Hindlimb muscle (tissue), 1 donor: ENCODE measurements at regions not wholly inside any gene's neighbourhood (a gene's known extent, or its start where the extent isn't known, plus 50 kb on each side); places are given as distances from the start of the nearest gene placed in this dataset.

Experiments
- DNase-seq: peaks from one replicate; pipeline ENCODE4 v3.0.0-alpha.2; 2013

DNA sequence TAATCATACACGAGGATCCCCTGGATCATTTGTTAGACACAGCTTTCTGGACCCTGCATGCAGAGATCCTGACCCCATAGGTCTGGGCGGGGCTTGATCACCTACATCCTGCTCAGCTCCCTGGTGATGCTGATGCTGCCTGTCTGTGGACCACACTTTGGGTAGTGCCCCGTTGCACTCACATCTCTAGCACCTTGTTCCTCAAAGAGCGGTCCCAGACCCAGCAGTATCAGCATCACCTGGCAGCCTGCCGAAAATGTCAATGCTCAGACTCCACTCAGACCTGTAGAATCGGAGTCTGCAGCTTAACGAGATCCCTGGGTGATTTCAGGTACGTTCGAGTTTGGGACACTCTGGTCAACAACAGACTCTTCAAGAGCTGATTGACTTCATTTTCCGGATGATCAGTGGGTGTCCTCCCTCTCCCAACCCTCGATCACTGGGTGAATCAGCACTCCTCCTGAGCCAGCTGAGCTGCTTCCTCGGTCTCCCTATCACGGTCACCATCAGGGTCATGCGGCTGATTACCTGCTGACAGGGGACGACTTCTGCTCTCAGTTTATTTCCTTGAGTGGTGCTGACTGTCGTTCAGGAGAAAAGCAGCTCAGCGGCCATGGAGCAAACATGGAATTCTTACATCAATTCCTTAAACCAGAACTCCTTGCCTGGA, 150.6 kb upstream of the RAB12 start:
- DNase-seq: no peak

DNA sequence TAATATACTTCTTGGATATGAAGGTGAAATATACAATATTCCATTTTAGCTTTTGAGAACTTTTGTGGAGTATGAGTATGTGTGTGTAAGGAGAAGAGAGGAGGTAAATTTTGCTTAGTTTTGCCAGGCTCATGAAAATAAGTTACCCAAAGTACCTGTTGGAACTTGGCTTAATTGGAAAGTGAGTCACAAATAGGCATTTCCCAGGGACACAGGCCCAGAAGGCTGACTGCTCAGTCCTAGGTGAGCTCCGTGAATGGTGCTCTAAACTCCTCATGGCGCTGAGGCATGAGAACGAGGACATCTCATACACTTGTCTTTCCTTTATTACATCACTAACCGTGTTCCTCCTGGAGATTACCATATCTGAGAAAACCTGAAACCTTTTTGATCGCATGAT, 148.5 kb upstream of the RAB12 start:
- DNase-seq: no peak

DNA sequence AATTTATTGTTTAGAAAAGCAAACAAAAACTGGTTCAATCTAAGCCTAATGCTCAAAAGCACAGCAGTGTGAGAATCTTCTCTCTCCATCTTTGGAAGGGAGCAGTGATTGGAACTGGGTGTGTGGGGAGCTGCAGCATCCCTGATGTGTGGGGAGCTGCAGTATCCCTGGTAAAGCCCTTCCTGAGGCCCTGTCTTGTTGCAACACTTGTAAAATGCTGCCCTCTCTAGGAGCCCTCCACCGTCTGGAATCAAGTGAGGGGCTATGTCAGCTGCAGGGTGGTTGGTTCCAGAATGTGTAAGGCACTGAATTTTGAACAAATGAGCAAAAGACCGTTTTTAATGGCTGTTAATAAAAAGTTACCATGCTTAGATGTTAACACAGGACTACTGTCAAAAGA, 147.7 kb upstream of the RAB12 start:
- no peak for DNase-seq

DNA sequence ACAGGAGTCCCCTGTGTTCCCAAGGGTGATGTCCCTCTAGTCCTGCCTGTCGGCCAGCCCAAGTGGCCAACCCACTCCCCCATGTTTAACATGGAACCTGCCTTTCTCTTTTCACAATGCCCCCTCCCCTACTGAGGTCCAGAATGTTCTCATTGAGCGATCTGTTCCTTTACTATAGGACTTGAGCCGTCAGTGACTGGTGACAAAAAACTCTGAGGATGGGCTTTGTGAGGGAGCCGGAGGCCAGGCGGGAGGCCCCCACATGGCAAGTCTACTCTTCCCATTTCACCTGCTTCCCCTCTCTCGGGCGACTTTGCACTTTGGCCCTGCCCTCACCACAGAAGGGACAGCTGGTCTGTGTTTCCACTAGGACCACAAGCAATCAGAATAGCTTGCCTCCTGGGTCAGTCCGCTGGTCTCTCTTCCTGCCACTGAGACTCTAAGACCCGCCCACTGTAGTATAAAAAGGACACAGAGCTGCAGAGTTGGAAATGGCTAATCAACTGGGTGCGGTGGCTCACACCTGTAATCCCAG, 146.5 kb upstream of the RAB12 start:
- DNase-seq: no peak

DNA sequence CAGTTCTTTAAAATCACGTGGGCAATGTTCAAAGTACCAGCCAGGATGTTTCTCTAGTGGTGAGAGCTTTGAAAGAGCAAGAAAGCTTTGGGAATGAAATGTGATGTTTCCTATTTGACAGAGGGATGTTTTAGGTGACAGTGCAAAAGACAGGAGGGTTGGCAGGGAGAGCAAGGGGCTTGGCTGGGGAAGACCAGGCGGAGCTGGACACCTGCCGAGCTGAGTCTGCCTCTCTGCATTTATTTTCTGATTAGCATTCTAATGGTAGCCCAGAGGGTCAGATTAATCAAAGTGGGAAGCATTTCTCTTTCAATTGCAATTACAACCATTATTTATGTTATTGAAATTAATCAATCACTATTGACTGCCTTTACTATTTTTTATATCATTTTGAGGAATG, 145.4 kb upstream of the RAB12 start:
- no peak for DNase-seq

DNA sequence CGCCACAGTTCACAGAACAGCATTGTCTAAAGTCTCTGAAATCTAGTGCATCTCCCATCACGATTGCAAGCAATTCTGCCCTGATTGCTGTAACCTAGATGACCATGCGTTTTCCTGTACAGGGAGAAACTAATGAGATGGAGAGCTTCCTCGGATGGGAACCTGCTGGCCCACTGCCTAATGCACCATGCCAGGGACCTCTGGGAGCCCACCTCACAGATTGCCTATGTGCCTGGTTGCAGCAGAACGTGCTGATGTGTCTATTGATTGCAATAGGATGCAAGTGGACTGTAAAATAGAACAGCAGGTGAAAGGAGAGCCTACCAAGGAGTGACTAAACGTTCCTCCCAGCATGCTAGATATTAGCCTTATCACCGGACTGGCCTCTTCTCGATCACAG, 141.0 kb upstream of the RAB12 start:
- no peak for DNase-seq

DNA sequence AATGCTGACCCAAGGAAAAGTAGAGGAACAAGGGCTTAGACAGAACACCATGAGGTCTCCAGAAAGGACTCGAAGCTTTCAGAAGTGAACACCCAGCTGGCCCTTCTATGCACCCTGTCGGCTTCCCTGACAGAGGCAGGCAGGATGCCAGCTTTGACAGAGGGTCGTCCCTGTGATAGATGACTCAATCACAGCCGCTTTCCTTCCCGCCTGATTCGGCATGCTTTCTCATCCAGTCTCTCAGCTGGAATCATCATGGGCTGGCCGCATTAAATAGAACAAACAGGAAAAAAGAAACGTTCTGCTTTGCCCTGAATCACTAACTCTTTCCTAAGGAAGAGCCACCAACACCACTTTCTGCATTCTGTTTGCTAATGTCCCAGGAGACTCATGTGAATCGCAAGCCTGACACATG, 140.3 kb upstream of the RAB12 start:
- DNase-seq: no peak

DNA sequence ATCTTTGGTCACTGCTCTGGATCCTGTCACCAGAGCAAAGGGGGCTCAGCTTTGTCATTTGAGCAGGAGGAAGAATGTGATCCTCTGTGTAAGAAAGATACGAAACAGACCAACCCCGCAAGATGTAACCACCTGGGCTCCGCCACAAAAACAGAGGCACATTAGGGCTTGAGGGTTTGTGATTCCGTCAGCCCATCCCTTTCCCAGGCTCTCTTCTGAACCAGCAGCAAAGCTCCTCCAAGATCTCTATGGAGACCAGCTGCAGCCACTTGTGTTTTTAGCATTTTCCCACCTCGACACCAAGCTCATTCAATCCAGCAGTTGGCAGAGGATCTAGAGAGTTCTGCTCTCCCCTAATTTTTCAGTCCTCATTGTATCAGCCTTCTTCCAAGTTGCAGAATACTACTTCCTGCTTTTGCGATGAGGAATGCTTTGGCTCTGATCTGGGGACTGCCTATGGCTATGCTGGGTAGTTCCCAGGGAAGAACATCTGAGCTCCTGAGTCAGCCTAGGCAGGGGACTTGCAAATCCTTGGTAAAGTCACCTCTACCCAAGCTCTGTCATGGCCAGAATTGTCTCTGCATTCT, 139.6 kb upstream of the RAB12 start:
- DNase-seq: peak; percentile 41

DNA sequence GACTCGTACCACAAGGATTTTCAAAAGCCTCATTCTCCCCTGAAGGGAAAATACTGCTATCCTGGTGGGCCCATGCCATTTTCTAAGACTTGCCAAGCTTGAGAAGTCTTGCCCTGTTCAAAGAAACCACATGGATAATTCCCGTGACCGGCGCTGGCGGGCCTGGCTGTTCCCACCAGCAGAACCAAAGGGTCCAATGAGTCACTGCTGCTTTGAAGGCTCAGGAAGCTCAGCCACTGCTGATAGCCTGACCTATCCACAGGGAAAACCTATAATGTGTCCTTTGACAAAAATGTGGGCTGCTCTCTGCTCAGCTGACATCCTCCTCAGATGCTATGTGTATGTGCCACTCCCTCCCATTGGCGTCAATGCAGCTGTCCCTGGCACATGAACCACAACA, 137.9 kb upstream of the RAB12 start:
- DNase-seq: no peak

DNA sequence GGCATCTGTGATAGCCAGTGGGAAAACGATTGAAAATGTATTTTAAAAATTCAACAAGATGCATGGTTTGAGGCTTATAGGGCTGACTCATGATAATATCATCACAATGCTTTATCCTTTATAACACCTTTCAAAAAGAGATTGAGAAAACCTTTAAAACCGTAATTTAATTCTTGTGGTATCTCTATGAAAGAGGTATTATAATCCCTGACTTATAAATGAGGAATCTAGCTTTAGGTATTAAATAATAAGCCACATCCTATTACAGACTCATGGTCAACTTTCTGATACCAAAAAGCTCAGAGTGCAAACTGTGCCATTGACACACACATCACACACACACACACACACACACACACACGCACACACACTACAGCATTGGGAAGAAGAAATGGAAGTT, 134.6 kb upstream of the RAB12 start:
- no peak for DNase-seq

DNA sequence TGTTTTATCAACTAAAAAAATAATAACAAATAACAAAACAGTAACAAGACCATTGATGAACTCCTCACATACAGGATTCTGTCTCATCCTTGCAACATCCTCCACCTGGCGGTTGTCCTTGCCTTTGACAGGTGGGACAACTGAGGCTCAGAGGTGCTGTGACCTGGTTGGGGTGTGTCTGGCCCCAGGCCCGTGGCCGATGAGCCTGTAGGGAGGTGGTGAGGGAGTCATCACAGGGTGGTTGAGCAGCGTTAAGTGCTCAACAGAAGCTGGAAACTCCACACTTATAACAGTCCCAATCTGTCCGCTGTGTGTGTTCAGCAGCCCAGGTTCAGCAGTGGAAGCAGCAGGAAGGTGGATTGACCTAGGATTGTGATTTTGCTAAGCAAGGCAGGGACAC, 131.6 kb upstream of the RAB12 start:
- no peak for DNase-seq

DNA sequence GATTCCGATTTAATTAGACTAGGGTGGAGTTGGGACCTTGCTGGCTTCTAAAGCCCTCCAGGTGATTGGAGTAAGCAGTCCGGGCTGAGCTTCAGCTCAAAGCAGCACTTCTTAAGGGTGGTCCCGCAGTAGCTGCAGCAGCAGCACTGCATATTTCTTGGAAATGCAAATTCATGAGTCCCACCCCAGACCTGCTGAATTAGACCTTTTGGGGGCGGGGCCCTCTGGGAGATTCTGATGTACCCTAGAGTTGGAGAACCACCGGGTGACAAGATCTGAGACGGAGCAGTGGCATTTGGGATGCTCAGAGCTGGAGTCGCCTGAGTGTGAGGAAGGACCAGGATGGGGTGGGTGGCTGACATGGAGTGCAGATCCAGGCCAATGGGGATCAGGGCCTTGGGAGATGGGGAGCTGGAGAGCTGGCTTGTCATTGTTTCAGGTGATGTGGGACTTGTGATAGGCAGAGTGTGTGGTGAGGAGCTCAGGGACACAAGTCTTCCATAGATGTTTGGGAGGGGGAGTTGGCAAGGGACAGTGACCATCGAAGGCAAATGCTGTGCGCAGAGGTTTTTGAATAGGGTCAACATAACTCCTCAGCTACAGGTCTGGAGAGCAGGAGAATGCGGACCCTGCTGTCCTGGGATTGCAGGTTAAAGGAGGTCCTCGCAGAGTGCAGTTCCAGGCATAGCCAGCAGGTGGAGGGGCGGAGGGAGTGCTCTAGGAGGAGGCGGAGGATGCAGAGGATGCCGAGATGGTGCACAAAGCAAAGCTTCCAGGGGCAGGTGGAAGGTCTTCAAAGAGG, 130.9 kb upstream of the RAB12 start:
- DNase-seq: peak; percentile 29

DNA sequence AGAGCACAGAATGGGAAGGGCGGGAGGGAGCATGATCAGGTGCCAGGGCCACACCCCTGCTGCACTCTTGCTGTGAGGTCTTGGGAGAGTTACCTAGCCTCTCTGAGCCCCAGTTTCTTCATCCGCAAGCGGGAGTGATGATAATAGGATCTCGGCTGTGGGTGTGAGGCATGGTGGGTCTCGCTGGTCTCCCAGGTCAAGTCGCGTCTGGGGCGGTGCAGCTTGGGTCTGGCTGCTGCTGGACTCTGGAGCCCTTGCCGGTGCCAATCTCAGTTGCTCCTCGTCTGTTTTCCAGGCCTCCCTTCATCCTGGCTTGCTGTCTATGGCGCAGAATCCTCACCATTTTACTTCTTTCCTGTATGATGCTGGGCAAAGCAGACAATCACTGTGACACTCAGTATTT, 130.3 kb upstream of the RAB12 start:
- no peak for DNase-seq

DNA sequence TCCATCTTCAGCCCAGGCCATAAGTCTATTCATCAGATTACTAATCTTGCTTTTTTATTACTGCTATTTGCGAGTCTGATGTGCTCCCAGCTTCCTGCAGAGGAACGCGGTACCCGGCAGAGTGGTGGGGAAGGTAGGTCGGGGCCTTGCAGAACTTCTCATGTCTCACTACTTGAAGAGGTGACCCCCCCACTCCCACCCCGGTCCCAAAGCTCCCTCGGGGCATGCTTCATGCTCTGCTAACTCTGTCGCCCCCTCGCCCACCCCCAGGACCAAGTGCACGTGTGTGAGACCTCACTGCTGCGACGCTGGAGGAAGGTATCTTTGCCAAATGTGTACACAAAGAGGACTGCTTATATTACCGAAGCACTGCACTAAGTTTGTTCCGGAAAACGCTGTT, 129.4 kb upstream of the RAB12 start:
- DNase-seq: no peak

DNA sequence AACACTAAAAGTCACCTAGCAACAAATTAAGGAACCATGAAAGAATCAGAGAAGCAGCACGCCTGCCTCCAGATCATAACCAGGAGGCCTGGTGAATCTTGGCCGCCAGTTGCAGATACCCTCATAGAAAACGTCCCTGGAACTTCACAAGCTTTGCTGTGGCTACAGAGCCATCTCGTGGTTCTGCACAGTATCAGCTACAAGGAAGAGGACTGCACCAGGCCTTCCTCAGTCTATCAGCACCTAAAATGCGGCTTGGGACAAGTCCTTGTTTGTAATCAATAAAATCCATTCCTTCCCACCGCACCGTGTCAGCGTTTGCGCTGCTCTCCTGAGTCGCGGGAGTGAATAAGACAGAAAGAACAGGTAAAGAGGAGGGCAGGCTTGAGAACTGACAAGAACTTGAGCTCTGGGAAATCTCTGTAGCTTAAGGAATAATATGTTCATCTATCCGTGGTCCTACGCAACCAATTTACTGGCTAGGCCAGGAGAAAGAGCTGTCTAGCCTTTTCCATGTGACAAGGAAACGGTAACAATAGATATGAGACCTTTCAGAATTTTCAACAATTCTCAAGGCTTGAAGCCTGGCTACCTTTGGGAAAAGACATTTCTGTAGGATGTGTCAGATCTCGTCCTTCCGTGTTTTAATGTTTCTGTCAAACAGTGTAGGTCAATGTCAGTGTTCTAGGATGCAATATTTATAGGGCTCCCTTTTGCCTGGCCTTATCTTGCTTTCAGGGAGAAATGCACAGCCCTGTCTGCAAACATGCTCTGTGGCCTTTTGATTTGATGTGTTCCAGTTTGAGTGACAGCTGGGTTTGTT, 128.5 kb upstream of the RAB12 start:
- DNase-seq: peak; percentile 61

DNA sequence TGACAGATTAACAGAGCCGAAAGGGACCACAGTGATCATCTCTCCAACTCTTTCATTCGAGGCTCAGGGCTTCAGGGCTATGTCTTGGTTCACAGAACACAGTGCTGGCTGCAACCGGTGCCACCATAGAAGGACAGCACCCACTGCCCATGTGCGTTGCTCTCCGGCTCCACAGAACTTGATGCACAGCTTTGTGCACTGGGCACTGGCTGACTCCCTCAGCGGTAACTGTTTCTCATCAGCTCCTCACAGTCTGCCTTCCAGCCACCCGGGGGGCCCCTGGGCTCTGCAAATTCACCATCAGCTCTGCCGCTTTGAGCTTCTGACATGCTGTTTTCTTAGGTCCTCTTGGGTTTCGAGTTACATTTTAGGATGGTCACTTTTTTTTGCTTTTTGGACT, 124.3 kb upstream of the RAB12 start:
- no peak for DNase-seq

DNA sequence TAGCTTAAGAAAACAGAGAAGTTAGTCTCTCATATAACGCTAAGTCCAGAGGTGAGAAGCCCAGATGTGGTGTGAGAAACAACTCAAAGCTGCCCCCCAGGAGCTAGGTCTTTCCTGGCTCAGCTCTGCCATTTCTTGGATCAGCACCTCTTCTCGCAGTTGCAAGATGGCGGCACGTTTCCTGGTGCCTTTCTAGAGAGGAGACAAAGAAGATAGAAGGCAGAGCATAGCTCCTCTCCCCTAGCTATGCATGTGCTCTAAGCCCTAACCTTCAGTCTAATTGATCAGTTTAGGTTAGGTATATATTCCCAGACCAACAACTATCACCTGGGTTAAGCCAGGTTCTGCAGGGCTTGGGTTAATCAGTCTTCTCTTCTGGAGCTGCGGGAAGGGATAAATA, 119.5 kb upstream of the RAB12 start:
- no peak for DNase-seq

DNA sequence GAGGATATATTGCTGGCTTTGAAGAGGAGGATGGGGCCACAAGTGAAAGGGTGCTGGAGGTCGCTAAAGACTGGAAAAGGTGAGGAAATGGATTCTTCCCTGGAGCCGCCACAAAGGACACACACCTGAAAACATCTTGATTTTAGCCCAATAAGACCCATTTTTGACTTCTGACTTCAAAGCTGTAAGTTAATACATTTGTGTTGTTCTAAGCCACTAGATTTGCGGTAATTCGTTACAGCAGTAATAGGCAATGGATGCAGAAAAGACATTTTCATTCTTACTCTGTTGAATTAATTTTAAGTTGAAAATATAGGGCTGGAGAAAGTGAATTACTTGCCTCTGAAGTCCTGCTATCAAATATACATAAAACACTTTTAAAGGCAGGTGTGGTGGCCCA, 117.7 kb upstream of the RAB12 start:
- no peak for DNase-seq

DNA sequence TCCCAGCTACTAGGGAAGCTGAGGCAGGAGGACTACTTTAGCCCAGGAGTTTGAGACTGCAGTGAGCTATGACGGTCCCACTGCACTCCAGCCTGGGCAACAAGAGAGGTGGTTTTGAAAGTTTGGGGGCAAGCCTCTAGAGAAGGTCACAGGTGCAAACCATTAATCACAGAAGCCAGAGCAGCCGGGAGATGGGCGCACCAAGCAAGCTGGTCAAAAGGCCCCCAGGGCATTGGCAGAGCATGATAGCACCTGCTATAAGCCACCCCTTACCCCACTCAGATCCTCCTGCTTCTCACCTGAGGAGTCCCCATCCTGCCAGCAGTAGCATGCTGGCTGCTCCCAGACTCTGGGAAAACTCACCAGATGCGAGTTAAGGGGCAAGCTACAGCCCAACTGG, 116.1 kb upstream of the RAB12 start:
- DNase-seq: no peak

DNA sequence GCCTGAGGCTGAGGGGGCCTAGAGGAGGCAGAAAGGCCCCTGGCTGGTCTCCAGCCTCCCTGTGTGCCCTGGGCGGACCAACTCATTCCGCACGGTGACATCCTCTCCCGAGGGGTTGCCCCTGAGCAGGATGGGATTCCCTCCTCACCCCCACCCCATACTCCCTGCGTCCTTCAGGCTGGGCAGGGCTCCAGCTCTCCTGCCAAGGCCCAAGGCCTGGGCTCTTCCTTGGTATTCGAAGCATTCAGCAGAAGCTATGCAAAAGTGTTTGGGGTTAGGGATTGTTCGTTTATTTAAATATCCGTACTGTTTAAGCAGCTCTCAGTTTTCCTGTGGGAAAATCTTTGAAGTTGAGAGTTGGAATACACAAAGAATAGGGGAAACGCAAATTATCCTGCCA, 113.1 kb upstream of the RAB12 start:
- DNase-seq: no peak

DNA sequence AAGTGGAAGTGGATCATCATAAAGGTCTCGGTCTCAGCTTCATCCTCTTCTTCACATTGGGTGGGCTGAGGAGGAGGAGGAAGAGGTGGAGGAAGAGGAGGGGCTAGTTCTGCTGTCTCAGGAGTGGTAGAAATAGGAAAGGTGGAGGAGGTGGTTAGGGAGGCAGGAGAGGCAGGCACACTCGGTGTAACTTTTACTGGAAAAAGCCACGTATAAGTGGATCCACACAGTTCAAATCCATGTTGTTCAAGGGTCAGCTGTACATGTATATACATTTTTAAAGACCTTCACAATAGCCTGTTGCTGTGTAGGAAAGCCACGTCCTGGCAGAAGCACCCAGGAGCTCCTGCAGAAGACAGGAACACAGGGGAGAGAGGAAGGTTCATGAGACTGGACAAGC, 110.3 kb upstream of the RAB12 start:
- DNase-seq: no peak

DNA sequence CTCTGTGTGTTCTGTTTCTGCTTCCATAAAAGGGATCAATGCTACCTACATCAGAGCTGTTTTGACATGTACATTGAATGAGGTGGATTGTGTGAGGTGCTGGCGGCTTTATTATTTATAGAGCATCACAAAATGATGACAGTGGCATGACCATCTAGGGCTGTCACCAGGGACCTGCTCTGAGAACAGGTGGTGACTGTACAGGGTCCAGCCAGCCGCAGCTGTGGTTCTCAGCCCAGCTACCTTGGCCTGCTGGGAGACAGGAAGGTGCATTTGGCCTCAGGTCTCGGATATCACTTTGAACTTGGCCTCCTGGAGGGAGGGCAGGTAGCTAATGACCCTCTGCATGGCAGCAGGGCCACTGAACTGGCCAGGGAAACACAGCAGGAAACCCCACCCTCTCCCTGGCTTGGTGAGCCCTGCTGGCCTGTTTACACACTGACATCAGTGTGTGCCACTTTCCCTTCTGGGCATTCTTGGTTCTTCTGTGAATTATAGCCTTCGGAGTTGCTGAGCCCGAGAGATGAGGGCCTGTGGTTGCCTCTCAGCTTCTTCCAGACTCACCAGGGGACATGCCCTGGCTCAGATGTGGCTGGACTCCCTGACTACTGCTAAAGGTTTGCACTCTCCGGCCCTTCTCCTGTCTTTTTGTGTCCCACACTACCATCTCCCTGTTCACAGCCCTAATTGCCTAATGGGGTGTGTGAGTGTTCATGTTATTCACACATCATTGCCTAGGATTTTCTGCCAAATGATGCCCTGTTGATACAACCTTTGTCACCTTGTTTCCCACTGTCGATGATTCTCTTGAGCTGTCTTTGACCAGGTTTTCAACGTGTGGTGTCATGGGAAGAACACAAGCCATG, 109.2 kb upstream of the RAB12 start:
- DNase-seq: no peak
